ENCODE measurements at regions not wholly inside any gene's neighbourhood (a gene's known extent, or its start where the extent isn't known, plus 50 kb on each side); places are given as distances from the start of the nearest gene placed in this dataset.
"Not testable (repeated sequence)": the region's sequence is repeated elsewhere in the genome, so short reads cannot be mapped to it uniquely, and the experiment has no call there.

- Histone ChIP-seq H3K9ac (ENCODE audit: low read length) (peak overlapping the region; percentile 50), H3K4me2 (ENCODE audit: low read length) (peak overlapping the region; percentile 66), H3K9me3 (ENCODE audit: insufficient read depth, low read depth, low read length) (peaks cover 5% of the 10 kb centered on the region), H4K20me1 (ENCODE audit: insufficient read depth, low read length) (no peaks in the 10 kb centered on the region), H3K4me1 (ENCODE audit: insufficient read depth, low read length) (peaks cover 9% of the 10 kb centered on the region), H3K79me2 (ENCODE audit: insufficient read depth, low read length) (no peaks in the 10 kb centered on the region), H3K4me3 (ENCODE audit: insufficient read depth, low read depth, low read length) (no peak overlapping the region), H3K27me3 (ENCODE audit: insufficient read depth, low read length) (no peaks in the 10 kb centered on the region), H2AFZ (ENCODE audit: low read depth, low read length) (no peak overlapping the region), H3K36me3 (ENCODE audit: insufficient read depth, low read length) (no peaks in the 10 kb centered on the region), H3K27ac (ENCODE audit: low read depth, low read length) (peak overlapping the region; percentile 70)
- TF ChIP-seq CTCF (IDR thresholded peaks at IDR 0.05; ENCODE audit: insufficient read depth, low read depth, low read length) (no peak), EZH2 (IDR thresholded peaks at IDR 0.05; ENCODE audit: insufficient read depth, low read length) (no peak)
- no peak for FAIRE-seq
- Mint-ChIP-seq H3K36me3 (ENCODE audit: low read depth, unreplicated experiment) (no peaks in the 10 kb centered on the region), H3K9me3 (ENCODE audit: unreplicated experiment) (peaks cover 12% of the 10 kb centered on the region), H3K4me1 (ENCODE audit: low read depth, unreplicated experiment) (peaks cover 4% of the 10 kb centered on the region), H3K27ac (ENCODE audit: unreplicated experiment) (peak overlapping the region; percentile 70), H3K4me3 (ENCODE audit: unreplicated experiment) (peak overlapping the region; percentile 10), H3K27me3 (ENCODE audit: low read depth, unreplicated experiment) (no peaks in the 10 kb centered on the region)
- DNase-seq (ENCODE audit: low read depth): peak; percentile 79
These were observed 2695.0 kb upstream of the DEFB115 start for GRCh38 chr20:28562510-28562898.

- DNase-seq (ENCODE audit: low read depth): peak; percentile 87
- not testable (repeated sequence) for H3K4me1 Mint-ChIP-seq (ENCODE audit: low read depth, unreplicated experiment); H3K36me3 ChIP-seq (ENCODE audit: insufficient read depth, low read length); H3K27me3 Mint-ChIP-seq (ENCODE audit: low read depth, unreplicated experiment); H2AFZ ChIP-seq (ENCODE audit: low read depth, low read length); H4K20me1 ChIP-seq (ENCODE audit: insufficient read depth, low read length); FAIRE-seq; H3K36me3 Mint-ChIP-seq (ENCODE audit: low read depth, unreplicated experiment); H3K79me2 ChIP-seq (ENCODE audit: insufficient read depth, low read length); H3K4me1 ChIP-seq (ENCODE audit: insufficient read depth, low read length); H3K27me3 ChIP-seq (ENCODE audit: insufficient read depth, low read length); H3K4me3 Mint-ChIP-seq (ENCODE audit: unreplicated experiment); H3K4me3 ChIP-seq (ENCODE audit: insufficient read depth, low read depth, low read length); H3K9me3 ChIP-seq (ENCODE audit: insufficient read depth, low read depth, low read length)
- peaks cover 10% of the 10 kb centered on the region for H3K9me3 Mint-ChIP-seq (ENCODE audit: unreplicated experiment)
- Histone ChIP-seq H3K27ac (ENCODE audit: low read depth, low read length) (peak overlapping the region; percentile 70), H3K4me2 (ENCODE audit: low read length) (peak overlapping the region; percentile 66), H3K9ac (ENCODE audit: low read length) (peak overlapping the region; percentile 50)
- peak overlapping the region; percentile 70 for H3K27ac Mint-ChIP-seq (ENCODE audit: unreplicated experiment)
These were observed 2694.5 kb upstream of the DEFB115 start for GRCh38 chr20:28562899-28563521.

GRCh38 chr20:28564024-28564423, 2693.4 kb upstream of the DEFB115 start:
- H3K36me3 Mint-ChIP-seq (ENCODE audit: low read depth, unreplicated experiment); H3K79me2 ChIP-seq (ENCODE audit: insufficient read depth, low read length); H3K27me3 ChIP-seq (ENCODE audit: insufficient read depth, low read length); H3K4me3 ChIP-seq (ENCODE audit: insufficient read depth, low read depth, low read length); FAIRE-seq; H3K36me3 ChIP-seq (ENCODE audit: insufficient read depth, low read length); H3K4me3 Mint-ChIP-seq (ENCODE audit: unreplicated experiment); H3K9me3 ChIP-seq (ENCODE audit: insufficient read depth, low read depth, low read length); H2AFZ ChIP-seq (ENCODE audit: low read depth, low read length); H3K4me1 Mint-ChIP-seq (ENCODE audit: low read depth, unreplicated experiment); H4K20me1 ChIP-seq (ENCODE audit: insufficient read depth, low read length); H3K4me1 ChIP-seq (ENCODE audit: insufficient read depth, low read length); DNase-seq (ENCODE audit: low read depth); H3K4me2 ChIP-seq (ENCODE audit: low read length); H3K27me3 Mint-ChIP-seq (ENCODE audit: low read depth, unreplicated experiment); H3K9me3 Mint-ChIP-seq (ENCODE audit: unreplicated experiment): not testable (repeated sequence)
- Histone ChIP-seq H3K9ac (ENCODE audit: low read length) (peak overlapping the region; percentile 43), H3K27ac (ENCODE audit: low read depth, low read length) (peak overlapping the region; percentile 70)
- H3K27ac Mint-ChIP-seq (ENCODE audit: unreplicated experiment): peak overlapping the region; percentile 94

- H3K4me2 ChIP-seq (ENCODE audit: low read length); H3K4me3 ChIP-seq (ENCODE audit: insufficient read depth, low read depth, low read length); H2AFZ ChIP-seq (ENCODE audit: low read depth, low read length); H3K27ac Mint-ChIP-seq (ENCODE audit: unreplicated experiment); H3K9me3 Mint-ChIP-seq (ENCODE audit: unreplicated experiment); H3K27me3 Mint-ChIP-seq (ENCODE audit: low read depth, unreplicated experiment); FAIRE-seq; H3K27me3 ChIP-seq (ENCODE audit: insufficient read depth, low read length); H3K79me2 ChIP-seq (ENCODE audit: insufficient read depth, low read length); H3K36me3 ChIP-seq (ENCODE audit: insufficient read depth, low read length); H3K4me3 Mint-ChIP-seq (ENCODE audit: unreplicated experiment); H3K36me3 Mint-ChIP-seq (ENCODE audit: low read depth, unreplicated experiment); DNase-seq (ENCODE audit: low read depth); H3K9ac ChIP-seq (ENCODE audit: low read length); H3K4me1 Mint-ChIP-seq (ENCODE audit: low read depth, unreplicated experiment); H4K20me1 ChIP-seq (ENCODE audit: insufficient read depth, low read length); H3K9me3 ChIP-seq (ENCODE audit: insufficient read depth, low read depth, low read length); H3K4me1 ChIP-seq (ENCODE audit: insufficient read depth, low read length); H3K27ac ChIP-seq (ENCODE audit: low read depth, low read length): not testable (repeated sequence)
These were observed 2692.6 kb upstream of the DEFB115 start for GRCh38 chr20:28564688-28565463.

- H4K20me1 ChIP-seq (ENCODE audit: insufficient read depth, low read length); DNase-seq (ENCODE audit: low read depth); H3K36me3 Mint-ChIP-seq (ENCODE audit: low read depth, unreplicated experiment); H3K4me1 Mint-ChIP-seq (ENCODE audit: low read depth, unreplicated experiment); H3K9ac ChIP-seq (ENCODE audit: low read length); H3K4me3 Mint-ChIP-seq (ENCODE audit: unreplicated experiment); H3K4me3 ChIP-seq (ENCODE audit: insufficient read depth, low read depth, low read length); H3K4me1 ChIP-seq (ENCODE audit: insufficient read depth, low read length); H3K79me2 ChIP-seq (ENCODE audit: insufficient read depth, low read length); H3K27ac Mint-ChIP-seq (ENCODE audit: unreplicated experiment); H2AFZ ChIP-seq (ENCODE audit: low read depth, low read length); H3K36me3 ChIP-seq (ENCODE audit: insufficient read depth, low read length); H3K27me3 Mint-ChIP-seq (ENCODE audit: low read depth, unreplicated experiment); H3K4me2 ChIP-seq (ENCODE audit: low read length); H3K27me3 ChIP-seq (ENCODE audit: insufficient read depth, low read length); FAIRE-seq; H3K27ac ChIP-seq (ENCODE audit: low read depth, low read length); H3K9me3 ChIP-seq (ENCODE audit: insufficient read depth, low read depth, low read length): not testable (repeated sequence)
- H3K9me3 Mint-ChIP-seq (ENCODE audit: unreplicated experiment): peaks cover 19% of the 10 kb centered on the region
These were observed 2681.5 kb upstream of the DEFB115 start for GRCh38 chr20:28575991-28576390.

Measured in astrocyte (in vitro differentiated cells and primary cell).